ENCODE measurements at regions not wholly inside any gene's neighbourhood (a gene's known extent, or its start where the extent isn't known, plus 50 kb on each side); places are given as distances from the start of the nearest gene placed in this dataset.

DNA sequence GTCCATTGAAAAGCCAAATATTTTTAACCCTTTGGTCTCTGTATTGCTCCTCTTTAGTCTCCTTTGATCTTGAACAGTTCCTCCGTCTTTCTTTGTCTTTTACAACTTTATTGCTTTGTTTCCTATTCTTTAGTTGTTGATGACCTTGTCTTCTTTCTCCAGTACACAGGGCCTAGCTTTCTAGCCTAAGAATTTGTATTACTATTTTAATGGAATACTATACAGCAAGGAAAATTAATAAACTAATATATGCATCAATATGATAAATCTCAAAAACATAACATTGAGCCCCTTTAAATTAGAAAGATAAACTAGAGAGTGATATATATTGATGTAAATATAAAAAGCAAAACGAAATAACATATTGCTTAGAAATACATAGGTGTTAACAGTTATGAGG is 88.7 kb downstream of the NR1D2 start:
- DNase-seq: no peak

GRCh38 chr3:24034464-24034863 is 89.4 kb downstream of the NR1D2 start:
- no peak for DNase-seq

GRCh38 chr3:24037971-24038370 is 92.9 kb downstream of the NR1D2 start:
- DNase-seq: no peak

GRCh38 chr3:24040311-24040710 is 95.2 kb downstream of the NR1D2 start:
- DNase-seq: no peak

- DNase-seq: no peak
These were observed 97.3 kb downstream of the NR1D2 start for GRCh38 chr3:24042174-24043059.

DNA sequence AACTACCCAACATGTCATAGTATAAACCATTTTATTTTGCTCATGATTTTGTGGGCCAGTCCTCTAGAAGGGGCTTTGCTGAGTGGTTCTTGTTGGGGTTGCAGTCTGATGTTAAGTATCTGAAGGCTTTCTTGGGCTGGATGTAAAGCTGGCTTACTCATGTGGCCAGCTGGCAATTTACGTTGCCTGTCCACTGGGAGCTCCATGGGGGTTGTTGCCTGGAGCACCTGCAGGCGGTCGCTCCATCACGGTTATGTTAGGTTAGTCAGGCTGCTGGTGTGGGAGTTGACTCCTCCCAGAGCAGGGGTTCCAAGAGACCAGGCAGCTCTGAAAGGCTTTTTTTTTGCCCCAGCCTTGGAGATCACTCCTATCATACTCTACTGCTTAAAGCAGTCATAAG is 98.1 kb downstream of the NR1D2 start:
- peak in 1 of 2 experiments; percentile 4 for DNase-seq

DNA sequence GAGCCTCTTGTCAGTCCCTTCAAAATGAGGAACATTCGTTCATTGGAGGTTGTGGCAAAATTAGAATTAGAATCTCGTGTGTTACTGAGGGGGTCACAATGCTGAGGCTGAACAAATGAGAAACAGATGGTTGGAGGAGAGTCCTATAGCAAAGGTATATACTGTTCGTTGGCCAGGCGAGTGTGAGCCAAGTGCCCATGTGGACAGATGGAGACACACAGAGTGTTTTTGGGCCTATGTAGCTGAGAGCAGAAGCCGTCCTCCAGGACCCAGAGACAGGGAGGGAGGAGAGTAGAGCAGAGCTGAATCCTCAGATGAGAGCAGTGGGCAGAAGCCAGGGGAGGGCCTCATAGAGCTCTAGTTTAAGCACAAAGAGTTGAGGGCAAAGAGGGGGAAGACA is 98.9 kb downstream of the NR1D2 start:
- DNase-seq: peak in 1 of 2 experiments; percentile 63

- DNase-seq: no peak
These were observed 101.1 kb downstream of the NR1D2 start for GRCh38 chr3:24046214-24046613.

DNA sequence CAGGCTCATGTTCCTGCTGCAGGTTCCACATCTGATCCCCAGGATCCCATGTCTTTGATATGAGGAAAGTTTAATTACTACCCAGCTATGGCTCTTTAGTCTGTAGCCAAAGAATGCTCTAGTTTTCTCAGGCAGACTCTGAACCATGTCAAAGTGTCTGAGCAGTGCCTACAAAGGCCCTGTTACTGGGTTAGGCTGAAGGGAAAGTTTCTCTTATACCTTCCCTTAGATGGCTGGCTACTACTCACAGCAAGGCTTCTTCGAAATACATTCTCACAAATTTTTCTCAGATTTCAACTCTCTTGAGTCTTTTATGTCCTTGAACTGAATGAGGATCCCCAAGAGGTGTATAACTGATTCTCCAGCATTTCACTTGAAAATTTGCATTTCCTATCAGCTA is 102.4 kb downstream of the NR1D2 start:
- no peak for DNase-seq

GRCh38 chr3:24048843-24049242 is 103.8 kb downstream of the NR1D2 start:
- DNase-seq: no peak

DNA sequence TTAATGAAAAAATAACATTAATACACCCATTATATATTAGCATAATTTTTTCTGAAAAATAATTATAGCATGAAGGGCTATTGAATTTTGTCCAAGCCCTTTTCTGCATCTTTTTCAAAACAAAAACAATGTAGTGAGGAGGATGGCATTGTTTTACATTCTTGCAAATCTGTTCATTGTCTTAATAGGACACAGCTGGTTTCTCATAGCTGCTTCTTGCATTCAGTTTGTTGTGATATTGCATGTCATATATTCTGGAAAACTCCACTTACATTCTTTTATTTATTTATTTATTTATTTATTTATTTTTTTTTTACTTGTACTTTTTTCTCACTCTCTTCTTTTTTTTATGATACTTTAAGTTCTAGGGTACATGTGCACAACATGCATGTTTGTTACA is 107.4 kb downstream of the NR1D2 start:
- DNase-seq: no peak

DNA sequence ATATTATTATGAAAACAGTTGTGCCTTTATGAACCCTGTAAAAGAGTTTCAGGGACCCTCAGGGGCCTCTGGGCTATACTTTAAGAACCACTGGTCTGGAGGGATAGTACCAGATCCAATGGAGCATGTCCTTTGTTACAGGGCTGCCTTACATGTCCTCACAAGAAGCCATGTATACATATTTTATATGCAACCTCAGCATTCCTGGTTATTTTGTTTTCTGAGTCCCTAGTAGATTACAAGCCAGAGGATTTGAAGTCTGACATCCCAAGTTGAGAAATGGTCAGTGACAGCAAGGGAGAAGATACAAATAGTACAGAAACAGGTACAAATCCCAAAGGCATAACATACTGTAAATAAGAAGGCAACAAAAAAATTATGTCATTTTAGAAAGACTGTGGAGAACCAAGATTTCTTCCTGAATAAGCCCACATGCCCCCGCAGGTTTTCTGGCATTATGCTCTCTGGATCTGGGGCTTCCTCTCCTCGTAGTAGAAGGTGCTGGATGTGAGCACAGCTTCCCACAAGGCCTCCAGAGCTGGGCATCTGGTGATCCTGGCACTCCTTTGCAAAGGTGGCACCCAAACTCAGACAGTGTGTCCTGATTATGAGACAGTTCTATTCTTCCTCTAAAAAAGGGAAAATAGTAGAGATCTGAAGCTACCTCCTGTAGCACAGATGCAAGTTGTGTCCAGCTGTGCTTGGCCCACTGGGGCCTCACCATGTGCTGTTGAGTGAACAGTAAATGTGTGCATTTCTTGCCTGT is 114.0 kb downstream of the NR1D2 start:
- no peak for DNase-seq

- DNase-seq: no peak
These were observed 115.0 kb downstream of the NR1D2 start for GRCh38 chr3:24060055-24060454.

GRCh38 chr3:24062916-24063315 is 117.8 kb downstream of the NR1D2 start:
- DNase-seq: no peak

All from NCI-H524 (cell line).